ENCODE measurements at regions not wholly inside any gene's neighbourhood (a gene's known extent, or its start where the extent isn't known, plus 50 kb on each side); places are given as distances from the start of the nearest gene placed in this dataset.

DNA sequence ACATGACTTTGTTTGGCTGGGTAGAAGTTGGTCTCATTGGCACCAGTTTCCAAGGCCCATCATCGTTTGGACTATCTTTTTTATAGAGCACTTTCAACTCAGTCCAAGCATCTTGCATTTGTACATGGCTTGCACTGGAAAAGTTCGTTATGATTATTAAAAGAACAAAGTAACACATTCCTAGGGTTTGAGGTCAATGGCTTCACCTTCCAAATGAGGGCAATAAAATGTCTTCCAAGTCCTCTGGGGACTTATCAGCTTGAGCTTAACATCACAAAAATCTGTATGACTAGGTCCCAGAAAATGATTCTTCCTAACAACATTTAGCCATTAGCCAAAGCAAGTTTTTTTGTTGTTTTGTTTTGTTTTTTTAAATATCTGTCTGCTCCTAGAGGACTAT lies 610.8 kb downstream of the LMO4 start:
- POLR2A ChIA-PET = no interaction called here
- CTCF ChIA-PET = no interaction called here
- TF ChIP-seq, protein P1, sequence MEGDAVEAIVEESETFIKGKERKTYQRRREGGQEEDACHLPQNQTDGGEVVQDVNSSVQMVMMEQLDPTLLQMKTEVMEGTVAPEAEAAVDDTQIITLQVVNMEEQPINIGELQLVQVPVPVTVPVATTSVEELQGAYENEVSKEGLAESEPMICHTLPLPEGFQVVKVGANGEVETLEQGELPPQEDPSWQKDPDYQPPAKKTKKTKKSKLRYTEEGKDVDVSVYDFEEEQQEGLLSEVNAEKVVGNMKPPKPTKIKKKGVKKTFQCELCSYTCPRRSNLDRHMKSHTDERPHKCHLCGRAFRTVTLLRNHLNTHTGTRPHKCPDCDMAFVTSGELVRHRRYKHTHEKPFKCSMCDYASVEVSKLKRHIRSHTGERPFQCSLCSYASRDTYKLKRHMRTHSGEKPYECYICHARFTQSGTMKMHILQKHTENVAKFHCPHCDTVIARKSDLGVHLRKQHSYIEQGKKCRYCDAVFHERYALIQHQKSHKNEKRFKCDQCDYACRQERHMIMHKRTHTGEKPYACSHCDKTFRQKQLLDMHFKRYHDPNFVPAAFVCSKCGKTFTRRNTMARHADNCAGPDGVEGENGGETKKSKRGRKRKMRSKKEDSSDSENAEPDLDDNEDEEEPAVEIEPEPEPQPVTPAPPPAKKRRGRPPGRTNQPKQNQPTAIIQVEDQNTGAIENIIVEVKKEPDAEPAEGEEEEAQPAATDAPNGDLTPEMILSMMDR (IDR thresholded peaks at IDR 0.05; ENCODE audit: control extremely low read depth, extremely low read depth, low read depth, missing control alignments) = no peak
- DNase-seq (ENCODE audit: extremely low spot score) = no peak

DNA sequence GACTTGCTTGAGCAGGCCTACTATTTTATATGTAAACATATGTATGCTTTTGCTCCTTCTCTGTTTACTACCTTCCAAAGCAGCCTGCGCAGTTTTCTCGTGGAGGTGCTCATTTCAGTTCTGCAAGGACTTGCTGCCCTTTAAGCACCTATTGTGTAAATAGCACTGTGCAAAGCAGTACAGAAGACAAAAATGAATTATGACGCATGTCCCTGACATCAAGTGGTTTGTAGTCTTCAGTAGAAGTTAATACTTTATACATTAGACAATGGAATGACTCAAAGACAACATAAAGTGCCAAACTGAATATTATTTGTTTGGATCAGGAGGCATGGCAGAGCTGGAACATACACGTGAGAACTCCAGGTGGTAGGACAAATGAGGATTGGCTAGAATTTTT lies 611.7 kb downstream of the LMO4 start:
- DNase-seq (ENCODE audit: extremely low spot score) = no peak
- TF ChIP-seq, protein P1 (IDR thresholded peaks at IDR 0.05; ENCODE audit: control extremely low read depth, extremely low read depth, low read depth, missing control alignments) = no peak
- POLR2A ChIA-PET = no interaction called here
- CTCF ChIA-PET = no interaction called here

DNA sequence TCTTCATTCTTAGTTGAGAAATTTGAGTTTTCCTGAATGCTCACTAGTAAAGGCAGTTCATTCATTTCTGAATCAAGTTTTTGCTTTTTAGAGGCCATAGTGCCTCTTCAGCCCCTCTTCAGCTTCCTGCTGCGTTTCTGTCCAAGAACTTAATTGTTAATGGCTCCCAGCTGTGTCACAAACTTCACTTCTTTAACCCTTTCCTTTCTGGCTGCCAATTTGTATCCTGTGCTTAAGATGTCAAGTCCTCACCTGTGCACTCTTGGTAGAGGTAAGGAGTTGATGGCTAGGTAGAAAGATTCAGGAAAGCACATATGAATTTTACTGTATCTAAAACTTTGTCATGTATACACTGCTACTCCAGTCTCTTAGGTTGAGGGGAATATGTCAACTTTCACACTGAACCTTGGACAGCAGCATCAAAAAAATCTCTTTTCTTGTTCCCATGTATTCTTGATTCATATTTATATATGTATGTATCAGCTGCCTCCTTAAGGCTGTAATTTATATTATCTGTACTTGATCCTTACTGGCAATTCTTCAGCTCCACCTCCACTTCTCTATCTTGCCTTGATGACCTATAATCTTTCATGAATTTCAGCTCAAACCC lies 612.8 kb downstream of the LMO4 start:
- no peak for DNase-seq (ENCODE audit: extremely low spot score)
- ChIA-PET CTCF (interaction anchor here (1.3 to 4.3 kb wide), 3 partner anchors 9 to 648 kb away, joined by 4 to 27 read pairs (median 9); no protein-coding TSS in a partner anchor), POLR2A (interaction anchor here (0.6 kb wide), 1 partner anchor 1346 kb away, joined by 5 read pairs; no protein-coding TSS in a partner anchor)

DNA sequence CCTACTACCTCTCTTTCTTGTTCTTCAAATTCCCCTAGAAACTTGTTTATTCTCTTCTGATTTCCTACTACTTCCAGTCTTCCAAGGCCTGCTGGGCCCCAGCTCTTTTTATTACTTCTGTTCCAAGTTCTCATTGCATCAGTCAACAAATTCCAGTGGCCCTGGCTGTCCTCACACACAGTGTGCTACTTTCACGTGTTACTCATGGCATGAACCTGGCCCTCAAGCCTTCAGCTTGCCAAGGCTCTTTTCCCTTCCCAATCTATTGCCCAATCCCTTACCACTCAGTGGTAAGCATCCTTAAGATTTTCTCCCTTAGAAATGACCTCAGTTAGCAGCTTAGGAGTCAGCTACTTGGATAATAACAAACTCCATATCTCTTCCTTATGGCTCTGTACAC lies 613.5 kb downstream of the LMO4 start:
- DNase-seq (ENCODE audit: extremely low spot score) = no peak
- TF ChIP-seq, protein P1 (IDR thresholded peaks at IDR 0.05; ENCODE audit: control extremely low read depth, extremely low read depth, low read depth, missing control alignments) = no peak
- ChIA-PET CTCF (interaction anchor here (1.3 to 4.3 kb wide), 3 partner anchors 10 to 649 kb away, joined by 4 to 27 read pairs (median 9); no protein-coding TSS in a partner anchor), POLR2A (no interaction called here)

More for the DNA sequence above, 612.8 kb downstream of the LMO4 start:
- TF ChIP-seq, protein P1 (IDR thresholded peaks at IDR 0.05; ENCODE audit: control extremely low read depth, extremely low read depth, low read depth, missing control alignments) = no peak

DNA sequence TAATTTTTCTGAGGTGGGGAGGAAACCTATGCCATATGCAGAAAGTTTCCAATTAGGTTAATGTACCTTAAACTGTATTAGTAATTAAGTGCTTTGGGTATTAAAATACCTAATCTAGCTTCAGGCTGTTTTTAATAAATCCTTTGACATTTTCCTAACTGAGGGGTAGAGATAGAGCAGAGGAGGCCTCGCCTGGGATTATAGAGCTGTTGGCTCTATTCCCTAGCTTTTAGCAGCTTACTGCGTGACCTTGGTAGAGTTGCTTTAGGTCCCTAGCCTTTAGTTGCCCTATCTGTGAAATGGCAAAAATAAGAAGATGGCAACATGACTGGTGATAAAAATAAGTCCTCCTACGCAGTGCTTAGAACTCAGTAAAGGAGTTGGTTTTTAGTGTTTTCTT lies 621.0 kb downstream of the LMO4 start:
- POLR2A ChIA-PET = no interaction called here

DNA sequence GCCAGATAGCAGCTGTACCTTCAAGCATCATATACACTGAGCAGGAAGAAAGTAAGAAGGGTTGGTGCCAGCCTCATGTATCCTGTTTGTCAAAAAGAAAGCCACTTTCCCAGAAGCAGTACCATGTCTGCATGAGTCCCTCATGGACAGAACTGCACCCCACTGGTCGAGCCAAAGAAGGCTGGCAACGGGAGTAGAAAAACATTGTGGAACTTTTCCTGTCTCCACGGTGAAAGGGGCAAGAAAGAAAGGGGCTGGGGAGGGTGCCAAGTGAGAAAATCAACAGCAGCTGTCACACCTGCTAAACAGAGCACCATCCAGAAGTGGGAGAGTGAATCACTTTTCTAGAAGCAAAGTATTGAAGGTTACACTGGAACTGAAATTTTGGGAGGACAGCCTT lies 621.7 kb downstream of the LMO4 start:
- TF ChIP-seq, protein P1 (IDR thresholded peaks at IDR 0.05; ENCODE audit: control extremely low read depth, extremely low read depth, low read depth, missing control alignments) = no peak
- ChIA-PET POLR2A (no interaction called here), CTCF (interaction anchor here (1.0 to 2.6 kb wide), 2 partner anchors 9 to 625 kb away, joined by 3 to 7 read pairs; no protein-coding TSS in a partner anchor)
- DNase-seq (ENCODE audit: extremely low spot score) = no peak

More for the DNA sequence above, 621.0 kb downstream of the LMO4 start:
- TF ChIP-seq, protein P1 (IDR thresholded peaks at IDR 0.05; ENCODE audit: control extremely low read depth, extremely low read depth, low read depth, missing control alignments) = no peak
- CTCF ChIA-PET = interaction anchor here (1.0 to 2.6 kb wide), 3 partner anchors 9 to 657 kb away, joined by 3 to 7 read pairs (median 4); no protein-coding TSS in a partner anchor
- no peak for DNase-seq (ENCODE audit: extremely low spot score)

Data from GM10248 (cell line).